Activated CD8-positive, alpha-beta memory T cell treated with anti-CD3 and anti-CD28 coated beads for 36 hours (primary cell): ENCODE measurements at regions not wholly inside any gene's neighbourhood (a gene's known extent, or its start where the extent isn't known, plus 50 kb on each side); places are given as distances from the start of the nearest gene placed in this dataset.
"Not testable (repeated sequence)": the region's sequence is repeated elsewhere in the genome, so short reads cannot be mapped to it uniquely, and the experiment has no call there.

Experiments
- CTCF ChIA-PET: fragments of 350-600 bp; sonication (Branson Sonifier 250); formaldehyde crosslinking; loops from one replicate; lab custom pipeline; 2021; ENCODE audit warnings: antibody characterized with exemption; lab: Charles Lee
- POLR2A ChIA-PET: fragments of 350-600 bp; sonication (Branson Sonifier 250); formaldehyde crosslinking; loops from one replicate; lab custom pipeline; 2021; ENCODE audit warnings: antibody characterized with exemption; lab: Charles Lee

- CTCF ChIA-PET = no interaction called here
- POLR2A ChIA-PET = no interaction called here
These were observed 332.5 kb downstream of the SETD4 start for GRCh38 chr21:35727830-35728229.

- ChIA-PET POLR2A (no interaction called here), CTCF (no interaction called here)
These were observed 336.2 kb downstream of the SETD4 start for GRCh38 chr21:35724156-35724555.

- CTCF ChIA-PET = no interaction called here
- POLR2A ChIA-PET = no interaction called here
These were observed 338.6 kb downstream of the SETD4 start for GRCh38 chr21:35721701-35722100.

GRCh38 chr21:35720208-35720731 lies 340.1 kb downstream of the SETD4 start:
- CTCF ChIA-PET = interaction anchor here (0.6 to 0.7 kb wide), 2 partner anchors 14 to 216 kb away, joined by 3 to 4 read pairs; no protein-coding TSS in a partner anchor
- POLR2A ChIA-PET = no interaction called here

- CTCF ChIA-PET = no interaction called here
These were observed 341.2 kb downstream of the SETD4 start for GRCh38 chr21:35719080-35719479.

GRCh38 chr21:35716876-35717565 lies 343.3 kb downstream of the SETD4 start:
- ChIA-PET CTCF (no interaction called here), POLR2A (no interaction called here)

More at GRCh38 chr21:35719080-35719479, 341.2 kb downstream of the SETD4 start:
- POLR2A ChIA-PET = no interaction called here

- CTCF ChIA-PET = no interaction called here
These were observed 346.4 kb downstream of the SETD4 start for GRCh38 chr21:35713914-35714313.

GRCh38 chr21:35711661-35712060 lies 348.7 kb downstream of the SETD4 start:
- CTCF ChIA-PET = no interaction called here

More at GRCh38 chr21:35713914-35714313, 346.4 kb downstream of the SETD4 start:
- POLR2A ChIA-PET = no interaction called here

GRCh38 chr21:35711213-35711612 lies 349.1 kb downstream of the SETD4 start:
- POLR2A ChIA-PET = no interaction called here
- CTCF ChIA-PET = no interaction called here

More at GRCh38 chr21:35711661-35712060, 348.7 kb downstream of the SETD4 start:
- POLR2A ChIA-PET = no interaction called here

GRCh38 chr21:35709990-35710389 lies 350.3 kb downstream of the SETD4 start:
- POLR2A ChIA-PET, CTCF ChIA-PET: not testable (repeated sequence)

- CTCF ChIA-PET = no interaction called here
- POLR2A ChIA-PET = no interaction called here
These were observed 354.4 kb downstream of the SETD4 start for GRCh38 chr21:35705888-35706287.

GRCh38 chr21:35705237-35705887 lies 355.0 kb downstream of the SETD4 start:
- ChIA-PET POLR2A (no interaction called here), CTCF (no interaction called here)

- ChIA-PET CTCF (no interaction called here), POLR2A (no interaction called here)
These were observed 356.6 kb downstream of the SETD4 start for GRCh38 chr21:35703704-35704103.

- ChIA-PET CTCF (no interaction called here), POLR2A (no interaction called here)
These were observed 361.0 kb downstream of the SETD4 start for GRCh38 chr21:35699361-35699760.

- ChIA-PET POLR2A (no interaction called here), CTCF (no interaction called here)
These were observed 363.0 kb downstream of the SETD4 start for GRCh38 chr21:35697321-35697808.

- POLR2A ChIA-PET = no interaction called here
- CTCF ChIA-PET = no interaction called here
These were observed 363.7 kb downstream of the SETD4 start for GRCh38 chr21:35696644-35697043.

GRCh38 chr21:35692311-35692710 lies 368.0 kb downstream of the SETD4 start:
- ChIA-PET POLR2A (no interaction called here), CTCF (no interaction called here)

- ChIA-PET POLR2A (no interaction called here), CTCF (no interaction called here)
These were observed 369.9 kb downstream of the SETD4 start for GRCh38 chr21:35690436-35690835.

- ChIA-PET CTCF (no interaction called here), POLR2A (no interaction called here)
These were observed 374.2 kb downstream of the SETD4 start for GRCh38 chr21:35686156-35686555.

GRCh38 chr21:35683664-35684304 lies 376.5 kb downstream of the SETD4 start:
- CTCF ChIA-PET = no interaction called here
- POLR2A ChIA-PET = no interaction called here
